ENCODE measurements at regions not wholly inside any gene's neighbourhood (a gene's known extent, or its start where the extent isn't known, plus 50 kb on each side); places are given as distances from the start of the nearest gene placed in this dataset.

- Histone ChIP-seq H3K4me2 (ENCODE audit: low read depth, low read length) (no peak overlapping the region), H3K9ac (ENCODE audit: low read length) (no peak overlapping the region), H4K20me1 (ENCODE audit: insufficient read depth, low read length) (no peaks in the 10 kb centered on the region), H3K36me3 (replicated peaks; ENCODE audit: insufficient read depth, low read length) (no peaks in the 10 kb centered on the region), H3K79me2 (ENCODE audit: low read length) (no peaks in the 10 kb centered on the region), H3K27ac (ENCODE audit: low read length) (no peak overlapping the region), H3K4me1 (ENCODE audit: low read length) (0 out of 2 replicates have a peak, but pooled peaks cover 4% of the 10 kb centered on the region), H3F3A (ENCODE audit: insufficient read depth, low read length) (no peaks in the 10 kb centered on the region), H3K27me3 (replicated peaks; ENCODE audit: insufficient read depth, low read length) (no peaks in the 10 kb centered on the region), H3K9me3 (replicated peaks; ENCODE audit: insufficient read depth, low read length) (no peaks in the 10 kb centered on the region), H3K4me3 (ENCODE audit: low read length) (no peak overlapping the region), H3K9me2 (replicated peaks; ENCODE audit: insufficient read depth, low read length) (no peaks in the 10 kb centered on the region), H2AFZ (ENCODE audit: low read length) (no peak overlapping the region)
- no peak for TF ChIP-seq CTCF (IDR thresholded peaks at IDR 0.05; ENCODE audit: low read length)
- DNase-seq: no peak
Observed at GRCh38 chr22:47858773-47859306, 1096.4 kb downstream of the TBC1D22A start.

GRCh38 chr22:47854680-47855079, 1092.2 kb downstream of the TBC1D22A start:
- no peaks in the 10 kb centered on the region for H3K27me3 ChIP-seq (replicated peaks; ENCODE audit: insufficient read depth, low read length)
- no peaks in the 10 kb centered on the region for H3K4me1 ChIP-seq (ENCODE audit: low read length)
- no peak overlapping the region for H3K27ac ChIP-seq (ENCODE audit: low read length)

GRCh38 chr22:47854251-47854650, 1091.8 kb downstream of the TBC1D22A start:
- no peaks in the 10 kb centered on the region for H3K4me1 ChIP-seq (ENCODE audit: low read length)
- no peaks in the 10 kb centered on the region for H3K9me2 ChIP-seq (replicated peaks; ENCODE audit: insufficient read depth, low read length)
- no peaks in the 10 kb centered on the region for H3F3A ChIP-seq (ENCODE audit: insufficient read depth, low read length)
- H2AFZ ChIP-seq (ENCODE audit: low read length): no peak overlapping the region
- no peak overlapping the region for H3K9ac ChIP-seq (ENCODE audit: low read length)
- H3K9me3 ChIP-seq (replicated peaks; ENCODE audit: insufficient read depth, low read length): no peaks in the 10 kb centered on the region
- no peaks in the 10 kb centered on the region for H3K79me2 ChIP-seq (ENCODE audit: low read length)
- H4K20me1 ChIP-seq (ENCODE audit: insufficient read depth, low read length): no peaks in the 10 kb centered on the region
- H3K4me2 ChIP-seq (ENCODE audit: low read depth, low read length): no peak overlapping the region
- H3K4me3 ChIP-seq (ENCODE audit: low read length): no peak overlapping the region
- TF ChIP-seq CTCF (IDR thresholded peaks at IDR 0.05; ENCODE audit: low read length): no peak
- no peak for TF ChIP-seq EZH2phosphoT487 (IDR thresholded peaks at IDR 0.05; ENCODE audit: low read length)
- no peak for TF ChIP-seq EZH2 (optimal IDR thresholded peaks at IDR 0.05; ENCODE audit: low read depth, low read length)
- no peak for DNase-seq
- no peak overlapping the region for H3K27ac ChIP-seq (ENCODE audit: low read length)
- H3K36me3 ChIP-seq (replicated peaks; ENCODE audit: insufficient read depth, low read length): no peaks in the 10 kb centered on the region
- H3K27me3 ChIP-seq (replicated peaks; ENCODE audit: insufficient read depth, low read length): no peaks in the 10 kb centered on the region

More at GRCh38 chr22:47854680-47855079, 1092.2 kb downstream of the TBC1D22A start:
- Histone ChIP-seq H3K9ac (ENCODE audit: low read length) (no peak overlapping the region), H3K9me2 (replicated peaks; ENCODE audit: insufficient read depth, low read length) (no peaks in the 10 kb centered on the region), H3K9me3 (replicated peaks; ENCODE audit: insufficient read depth, low read length) (no peaks in the 10 kb centered on the region), H4K20me1 (ENCODE audit: insufficient read depth, low read length) (no peaks in the 10 kb centered on the region), H3K36me3 (replicated peaks; ENCODE audit: insufficient read depth, low read length) (no peaks in the 10 kb centered on the region), H2AFZ (ENCODE audit: low read length) (no peak overlapping the region), H3F3A (ENCODE audit: insufficient read depth, low read length) (no peaks in the 10 kb centered on the region), H3K79me2 (ENCODE audit: low read length) (no peaks in the 10 kb centered on the region), H3K4me3 (ENCODE audit: low read length) (no peak overlapping the region), H3K4me2 (ENCODE audit: low read depth, low read length) (no peak overlapping the region)
- no peak for TF ChIP-seq EZH2 (optimal IDR thresholded peaks at IDR 0.05; ENCODE audit: low read depth, low read length)
- TF ChIP-seq EZH2phosphoT487 (IDR thresholded peaks at IDR 0.05; ENCODE audit: low read length): no peak
- TF ChIP-seq CTCF (IDR thresholded peaks at IDR 0.05; ENCODE audit: low read length): no peak
- DNase-seq: no peak

All from MM.1S (cell line).